Central memory CD8-positive, alpha-beta T cell (primary cell): ENCODE measurements at regions not wholly inside any gene's neighbourhood (a gene's known extent, or its start where the extent isn't known, plus 50 kb on each side); places are given as distances from the start of the nearest gene placed in this dataset.

Experiments
- ATAC-seq: fragments of 150-1000 bp; cut with Tn5 transposase; replicated peaks from 2 replicates; pipeline ENCODE4 v1.10.0; 2022; ENCODE audit warnings: mild to moderate bottlenecking, moderate FRiP score, moderate number of reproducible peaks; ENCODE audit not compliant: poor library complexity, severe bottlenecking; ENCODE audit errors: extremely low read depth
- DNase-seq, 2 donors: peaks; one replicate each; pipeline ENCODE4 v3.0.0; 2021; ENCODE audit warnings: low spot score in 2 of 2
- H3K27ac Mint-ChIP-seq: one replicate; pipeline ENCODE4 v1.8.0; 2022; ENCODE audit warnings: low read depth, mild to moderate bottlenecking, moderate library complexity, mixed read lengths
- H3K27me3 Mint-ChIP-seq: one replicate; pipeline ENCODE4 v1.8.0; 2022; ENCODE audit warnings: mixed read lengths
- H3K36me3 Mint-ChIP-seq: one replicate; pipeline ENCODE4 v1.8.0; 2022; ENCODE audit warnings: mild to moderate bottlenecking, moderate library complexity, mixed read lengths; ENCODE audit not compliant: insufficient read depth
- H3K4me1 Mint-ChIP-seq: one replicate; pipeline ENCODE4 v1.8.0; 2022; ENCODE audit warnings: mixed read lengths
- H3K4me3 Mint-ChIP-seq: one replicate; pipeline ENCODE4 v1.8.0; 2022; ENCODE audit warnings: mild to moderate bottlenecking, moderate library complexity, mixed read lengths
- H3K9me3 Mint-ChIP-seq: one replicate; pipeline ENCODE4 v1.8.0; 2022; ENCODE audit warnings: mixed read lengths

GRCh38 chr18:52190195-52190594, 149.8 kb upstream of the DCC start:
- Mint-ChIP-seq H3K27me3 (no peaks in the 10 kb centered on the region), H3K9me3 (peaks cover 18% of the 10 kb centered on the region), H3K4me3 (no peak overlapping the region), H3K36me3 (no peaks in the 10 kb centered on the region), H3K4me1 (no peaks in the 10 kb centered on the region), H3K27ac (no peak overlapping the region)
- ATAC-seq (no peak), DNase-seq (no peak)

GRCh38 chr18:52190631-52191030, 149.4 kb upstream of the DCC start:
- ATAC-seq (no peak), DNase-seq (no peak)
- Mint-ChIP-seq H3K4me3 (no peak overlapping the region), H3K9me3 (peaks cover 18% of the 10 kb centered on the region), H3K36me3 (no peaks in the 10 kb centered on the region), H3K27me3 (no peaks in the 10 kb centered on the region), H3K4me1 (no peaks in the 10 kb centered on the region), H3K27ac (no peak overlapping the region)

- DNase-seq (no peak), ATAC-seq (no peak)
- no peak overlapping the region for H3K27ac Mint-ChIP-seq
- H3K36me3 Mint-ChIP-seq, result no peaks in the 10 kb centered on the region
- no peaks in the 10 kb centered on the region for H3K4me1 Mint-ChIP-seq
- H3K4me3 Mint-ChIP-seq, result no peak overlapping the region
- H3K27me3 Mint-ChIP-seq, result no peaks in the 10 kb centered on the region
- peaks cover 21% of the 10 kb centered on the region for H3K9me3 Mint-ChIP-seq
Observed at GRCh38 chr18:52200406-52200805, 139.6 kb upstream of the DCC start.

- Mint-ChIP-seq H3K9me3 (peaks cover 21% of the 10 kb centered on the region), H3K4me3 (no peak overlapping the region), H3K4me1 (no peaks in the 10 kb centered on the region), H3K36me3 (no peaks in the 10 kb centered on the region), H3K27ac (no peak overlapping the region), H3K27me3 (no peaks in the 10 kb centered on the region)
- DNase-seq, result no peak
- ATAC-seq, result no peak
Observed at GRCh38 chr18:52200921-52201663, 138.9 kb upstream of the DCC start.

- H3K27me3 Mint-ChIP-seq, result no peaks in the 10 kb centered on the region
- ATAC-seq (no peak), DNase-seq (no peak)
- no peak overlapping the region for H3K4me3 Mint-ChIP-seq
- no peaks in the 10 kb centered on the region for H3K36me3 Mint-ChIP-seq
- H3K27ac Mint-ChIP-seq, result no peak overlapping the region
- H3K4me1 Mint-ChIP-seq, result no peaks in the 10 kb centered on the region
- peaks cover 12% of the 10 kb centered on the region for H3K9me3 Mint-ChIP-seq
Observed at GRCh38 chr18:52208646-52209045, 131.4 kb upstream of the DCC start.

- H3K9me3 Mint-ChIP-seq, result peaks cover 13% of the 10 kb centered on the region
- H3K36me3 Mint-ChIP-seq, result no peaks in the 10 kb centered on the region
- no peaks in the 10 kb centered on the region for H3K27me3 Mint-ChIP-seq
- ATAC-seq, result no peak
- no peaks in the 10 kb centered on the region for H3K4me1 Mint-ChIP-seq
- no peak overlapping the region for H3K27ac Mint-ChIP-seq
- no peak for DNase-seq
- no peak overlapping the region for H3K4me3 Mint-ChIP-seq
Observed at GRCh38 chr18:52216109-52216508, 123.9 kb upstream of the DCC start.

- no peak overlapping the region for H3K4me3 Mint-ChIP-seq
- H3K36me3 Mint-ChIP-seq, result no peaks in the 10 kb centered on the region
- no peak overlapping the region for H3K27ac Mint-ChIP-seq
- no peak for DNase-seq
- no peaks in the 10 kb centered on the region for H3K27me3 Mint-ChIP-seq
- peaks cover 9% of the 10 kb centered on the region for H3K9me3 Mint-ChIP-seq
- no peaks in the 10 kb centered on the region for H3K4me1 Mint-ChIP-seq
- no peak for ATAC-seq
Observed at GRCh38 chr18:52216666-52217065, 123.3 kb upstream of the DCC start.

- no peaks in the 10 kb centered on the region for H3K27me3 Mint-ChIP-seq
- no peak for ATAC-seq
- H3K27ac Mint-ChIP-seq, result no peak overlapping the region
- no peaks in the 10 kb centered on the region for H3K36me3 Mint-ChIP-seq
- H3K4me1 Mint-ChIP-seq, result no peaks in the 10 kb centered on the region
- no peak overlapping the region for H3K4me3 Mint-ChIP-seq
- DNase-seq, result no peak
- peaks cover 9% of the 10 kb centered on the region for H3K9me3 Mint-ChIP-seq
Observed at GRCh38 chr18:52219102-52219501, 120.9 kb upstream of the DCC start.

GRCh38 chr18:52220062-52220591, 119.9 kb upstream of the DCC start:
- no peak overlapping the region for H3K4me3 Mint-ChIP-seq
- DNase-seq (no peak), ATAC-seq (no peak)
- H3K27ac Mint-ChIP-seq, result no peak overlapping the region
- H3K36me3 Mint-ChIP-seq, result no peaks in the 10 kb centered on the region
- no peaks in the 10 kb centered on the region for H3K4me1 Mint-ChIP-seq
- H3K27me3 Mint-ChIP-seq, result no peaks in the 10 kb centered on the region
- H3K9me3 Mint-ChIP-seq, result peaks cover 9% of the 10 kb centered on the region

GRCh38 chr18:52222211-52222610, 117.8 kb upstream of the DCC start:
- Mint-ChIP-seq H3K27me3 (no peaks in the 10 kb centered on the region), H3K4me1 (no peaks in the 10 kb centered on the region), H3K36me3 (no peaks in the 10 kb centered on the region), H3K4me3 (no peak overlapping the region), H3K27ac (no peak overlapping the region), H3K9me3 (peaks cover 16% of the 10 kb centered on the region)
- DNase-seq, result no peak
- ATAC-seq, result no peak

GRCh38 chr18:52227536-52227935, 112.5 kb upstream of the DCC start:
- Mint-ChIP-seq H3K9me3 (peaks cover 18% of the 10 kb centered on the region), H3K4me3 (no peak overlapping the region), H3K27me3 (no peaks in the 10 kb centered on the region), H3K36me3 (no peaks in the 10 kb centered on the region), H3K27ac (no peak overlapping the region), H3K4me1 (no peaks in the 10 kb centered on the region)
- DNase-seq (no peak), ATAC-seq (no peak)

GRCh38 chr18:52228166-52228565, 111.8 kb upstream of the DCC start:
- no peak for ATAC-seq
- Mint-ChIP-seq H3K4me3 (no peak overlapping the region), H3K9me3 (peaks cover 18% of the 10 kb centered on the region), H3K27ac (no peak overlapping the region), H3K27me3 (no peaks in the 10 kb centered on the region), H3K36me3 (no peaks in the 10 kb centered on the region), H3K4me1 (no peaks in the 10 kb centered on the region)
- no peak for DNase-seq

- ATAC-seq, result no peak
- Mint-ChIP-seq H3K9me3 (peaks cover 17% of the 10 kb centered on the region), H3K27ac (no peak overlapping the region), H3K4me3 (no peak overlapping the region), H3K4me1 (no peaks in the 10 kb centered on the region), H3K27me3 (no peaks in the 10 kb centered on the region), H3K36me3 (peaks cover 2% of the 10 kb centered on the region)
- no peak for DNase-seq
Observed at GRCh38 chr18:52236131-52236530, 103.9 kb upstream of the DCC start.
